NCI-H1105 (cell line): ENCODE measurements at regions not wholly inside any gene's neighbourhood (a gene's known extent, or its start where the extent isn't known, plus 50 kb on each side); places are given as distances from the start of the nearest gene placed in this dataset.

ENCODE experiments used
- DNase-seq: peaks from one replicate; lab custom pipeline; 2025; lab: John Stamatoyannopoulos, UW

- peak; percentile 27 for DNase-seq
These were observed 255.5 kb upstream of the SESN3 start for GRCh38 chr11:95486466-95486865.

- no peak for DNase-seq
These were observed 254.3 kb upstream of the SESN3 start for GRCh38 chr11:95485115-95485900.

- DNase-seq = no peak
These were observed 252.3 kb upstream of the SESN3 start for GRCh38 chr11:95483339-95483738.

- no peak for DNase-seq
These were observed 247.0 kb upstream of the SESN3 start for GRCh38 chr11:95478003-95478402.

- no peak for DNase-seq
These were observed 238.3 kb upstream of the SESN3 start for GRCh38 chr11:95469258-95469657.

- DNase-seq = no peak
These were observed 235.4 kb upstream of the SESN3 start for GRCh38 chr11:95466416-95466815.

- DNase-seq = no peak
These were observed 234.9 kb upstream of the SESN3 start for GRCh38 chr11:95465887-95466286.

GRCh38 chr11:95461858-95462257 is 230.9 kb upstream of the SESN3 start:
- DNase-seq = no peak

GRCh38 chr11:95461348-95461747 is 230.3 kb upstream of the SESN3 start:
- DNase-seq = no peak

- DNase-seq = peak; percentile 84
These were observed 228.5 kb upstream of the SESN3 start for GRCh38 chr11:95459291-95460042.

- no peak for DNase-seq
These were observed 225.9 kb upstream of the SESN3 start for GRCh38 chr11:95456714-95457491.

- DNase-seq = no peak
These were observed 224.4 kb upstream of the SESN3 start for GRCh38 chr11:95455228-95455970.

GRCh38 chr11:95453616-95454171 is 222.7 kb upstream of the SESN3 start:
- DNase-seq = peak; percentile 71

- DNase-seq = no peak
These were observed 220.7 kb upstream of the SESN3 start for GRCh38 chr11:95451682-95452081.

- no peak for DNase-seq
These were observed 220.3 kb upstream of the SESN3 start for GRCh38 chr11:95451261-95451660.

- DNase-seq = no peak
These were observed 219.6 kb upstream of the SESN3 start for GRCh38 chr11:95450547-95451123.

GRCh38 chr11:95445746-95446333 is 214.8 kb upstream of the SESN3 start:
- DNase-seq = no peak

GRCh38 chr11:95444309-95445241 is 213.6 kb upstream of the SESN3 start:
- no peak for DNase-seq

- no peak for DNase-seq
These were observed 212.4 kb upstream of the SESN3 start for GRCh38 chr11:95443386-95443785.
